A673 (cell line): ENCODE measurements at regions not wholly inside any gene's neighbourhood (a gene's known extent, or its start where the extent isn't known, plus 50 kb on each side); places are given as distances from the start of the nearest gene placed in this dataset.

Source experiments
- BruUV-seq: library from RNA; stranded (reverse); fragments of 400-500 nt; replicated peaks from 2 replicates; lab custom pipeline; 2021; lab: Mats Ljungman, UMichigan
- CTCF ChIA-PET: fragments of 300-600 bp; sonication (Branson Sonifier 250); formaldehyde crosslinking; loops from one replicate; lab custom pipeline; 2022; ENCODE audit warnings: antibody characterized with exemption; lab: Charles Lee
- POLR2A ChIA-PET: fragments of 300-600 bp; sonication (Branson Sonifier 250); formaldehyde crosslinking; loops from one replicate; lab custom pipeline; 2022; ENCODE audit warnings: antibody characterized with exemption; ENCODE audit not compliant: low non-redundant PET; lab: Charles Lee
- DNase-seq: peaks from one replicate; pipeline ENCODE4 v3.0.0-alpha.2; 2015; ENCODE audit warnings: low spot score
- H3K27ac ChIP-seq: fragments of 200-600 bp; sonication (generic); 2 replicates; pipeline ENCODE4 v1.5.1; 2016; ENCODE audit warnings: mixed run types, low read depth, mild to moderate bottlenecking, mixed read lengths, antibody characterized with exemption, low read length; ENCODE audit not compliant: poor library complexity, severe bottlenecking
- H3K27me3 ChIP-seq: fragments of 200-600 bp; sonication (generic); replicated peaks from 2 replicates; pipeline ENCODE4 v1.6.1; 2017; ENCODE audit warnings: mixed run types, low read depth, mild to moderate bottlenecking, mixed read lengths, antibody characterized with exemption, low read length; ENCODE audit not compliant: insufficient read depth, poor library complexity
- H3K36me3 ChIP-seq: fragments of 200-600 bp; sonication (generic); 2 replicates; pipeline ENCODE4 v1.6.1; 2016; ENCODE audit warnings: mixed run types, mild to moderate bottlenecking, mixed read lengths, antibody characterized with exemption, low read length; ENCODE audit not compliant: insufficient read depth, poor library complexity, severe bottlenecking
- H3K4me1 ChIP-seq: fragments of 200-600 bp; sonication (generic); 2 replicates; pipeline ENCODE4 v1.6.1; 2017; ENCODE audit warnings: mixed run types, mild to moderate bottlenecking, mixed read lengths, antibody characterized with exemption, low read length; ENCODE audit not compliant: insufficient read depth, poor library complexity, severe bottlenecking
- H3K4me3 ChIP-seq: fragments of 200-600 bp; sonication (generic); 2 replicates; pipeline ENCODE4 v1.5.1; 2016; ENCODE audit warnings: low read depth, mixed run types, mild to moderate bottlenecking, mixed read lengths, low read length; ENCODE audit not compliant: poor library complexity, severe bottlenecking
- H3K9me3 ChIP-seq: fragments of 200-600 bp; sonication (generic); 2 replicates; pipeline ENCODE4 v1.6.1; 2016; ENCODE audit warnings: mixed run types, low read depth, mild to moderate bottlenecking, mixed read lengths, antibody characterized with exemption, low read length; ENCODE audit not compliant: poor library complexity, severe bottlenecking
- EZH2 ChIP-seq: fragments of 200-600 bp; sonication (generic); IDR thresholded peaks from 2 replicates; pipeline ENCODE4 v1.6.1; 2017; ENCODE audit warnings: borderline replicate concordance, low read depth, mild to moderate bottlenecking, mixed read lengths, antibody characterized with exemption, low read length; ENCODE audit not compliant: poor library complexity, severe bottlenecking
- intact Hi-C: fragments of 100-400 bp; cut with micrococcal nuclease; formaldehyde crosslinking; loops from one replicate; pipeline ENCODE4 v1.10.0; 2022; ENCODE audit not compliant: unreplicated experiment
- TF ChIP-seq, protein P1 (sequence below): fragments of 300-800, 200-600 bp; sonication (generic); conservative IDR thresholded peaks from 2 replicates; pipeline ENCODE4 v1.5.1; 2017; ENCODE audit warnings: low read depth, mild to moderate bottlenecking, antibody characterized with exemption, low read length, moderate library complexity, mixed read lengths

DNA sequence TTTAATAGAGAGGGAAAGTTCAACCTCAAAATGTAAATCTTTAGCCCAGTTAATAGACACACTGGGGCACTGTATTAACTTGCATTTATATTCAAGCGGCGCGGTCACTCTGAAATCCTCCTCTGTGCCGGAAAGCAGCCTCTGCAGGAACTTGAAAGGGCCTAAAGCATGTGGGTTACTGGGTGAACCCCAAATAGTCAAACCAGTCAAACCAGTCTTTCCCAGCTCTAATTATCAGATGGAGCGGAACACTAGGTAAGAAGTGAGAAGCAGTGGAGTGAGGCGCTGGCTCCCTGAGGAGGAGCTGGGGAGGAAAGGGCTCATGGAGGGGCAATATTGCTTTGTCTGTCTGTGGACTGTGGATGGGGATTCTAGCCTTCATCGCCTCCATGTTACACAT lies 531.3 kb downstream of the QKI start:
- CTCF ChIA-PET, result no interaction called here
- peaks cover 28% of the 10 kb centered on the region for H3K4me1 ChIP-seq

DNA sequence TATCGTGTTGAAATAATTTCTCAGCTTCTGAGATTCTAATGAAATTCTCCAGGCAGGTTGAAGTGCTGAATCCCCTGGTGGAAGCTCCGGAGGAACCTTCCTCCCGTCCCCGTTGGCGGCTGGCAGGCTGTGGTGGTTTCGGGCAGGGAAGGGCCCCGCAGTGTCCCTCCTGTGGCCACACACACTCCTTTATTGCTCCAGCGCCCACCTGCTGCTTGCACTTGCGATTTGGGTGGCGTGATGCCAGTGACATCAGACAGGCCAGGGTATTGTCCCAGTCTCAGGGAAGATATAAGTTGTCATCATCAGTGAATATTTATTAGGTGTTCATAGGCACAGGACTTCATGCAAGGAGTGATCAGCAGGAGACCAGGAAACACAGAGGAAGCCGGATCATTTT lies 530.4 kb downstream of the QKI start:
- no TSS peak for BruUV-seq
- H3K36me3 ChIP-seq, result no peaks in the 10 kb centered on the region
- no peaks in the 10 kb centered on the region for H3K27me3 ChIP-seq
- ChIA-PET POLR2A (interaction anchor here (0.6 kb wide), 1 partner anchor 9 kb away, joined by 7 read pairs; no protein-coding TSS in a partner anchor), CTCF (no interaction called here)
- peak; percentile 16 for DNase-seq
- peaks cover 31% of the 10 kb centered on the region for H3K4me1 ChIP-seq
- no peaks in the 10 kb centered on the region for H3K9me3 ChIP-seq
- no peak overlapping the region for H3K4me3 ChIP-seq
- H3K27ac ChIP-seq, result no peak overlapping the region
- intact Hi-C loops, result no loop called here
- TF ChIP-seq EZH2, result no peak
- TF ChIP-seq, protein P1, sequence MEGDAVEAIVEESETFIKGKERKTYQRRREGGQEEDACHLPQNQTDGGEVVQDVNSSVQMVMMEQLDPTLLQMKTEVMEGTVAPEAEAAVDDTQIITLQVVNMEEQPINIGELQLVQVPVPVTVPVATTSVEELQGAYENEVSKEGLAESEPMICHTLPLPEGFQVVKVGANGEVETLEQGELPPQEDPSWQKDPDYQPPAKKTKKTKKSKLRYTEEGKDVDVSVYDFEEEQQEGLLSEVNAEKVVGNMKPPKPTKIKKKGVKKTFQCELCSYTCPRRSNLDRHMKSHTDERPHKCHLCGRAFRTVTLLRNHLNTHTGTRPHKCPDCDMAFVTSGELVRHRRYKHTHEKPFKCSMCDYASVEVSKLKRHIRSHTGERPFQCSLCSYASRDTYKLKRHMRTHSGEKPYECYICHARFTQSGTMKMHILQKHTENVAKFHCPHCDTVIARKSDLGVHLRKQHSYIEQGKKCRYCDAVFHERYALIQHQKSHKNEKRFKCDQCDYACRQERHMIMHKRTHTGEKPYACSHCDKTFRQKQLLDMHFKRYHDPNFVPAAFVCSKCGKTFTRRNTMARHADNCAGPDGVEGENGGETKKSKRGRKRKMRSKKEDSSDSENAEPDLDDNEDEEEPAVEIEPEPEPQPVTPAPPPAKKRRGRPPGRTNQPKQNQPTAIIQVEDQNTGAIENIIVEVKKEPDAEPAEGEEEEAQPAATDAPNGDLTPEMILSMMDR, result no peak

More for the DNA sequence above, 531.3 kb downstream of the QKI start:
- DNase-seq, result no peak
- TF ChIP-seq, protein P1, result no peak
- no peak for TF ChIP-seq EZH2
- no TSS peak for BruUV-seq
- H3K4me3 ChIP-seq, result no peak overlapping the region
- no peaks in the 10 kb centered on the region for H3K9me3 ChIP-seq
- H3K27me3 ChIP-seq, result no peaks in the 10 kb centered on the region
- H3K36me3 ChIP-seq, result no peaks in the 10 kb centered on the region
- no peak overlapping the region for H3K27ac ChIP-seq
- intact Hi-C loops, result no loop called here
- POLR2A ChIA-PET, result no interaction called here

DNA sequence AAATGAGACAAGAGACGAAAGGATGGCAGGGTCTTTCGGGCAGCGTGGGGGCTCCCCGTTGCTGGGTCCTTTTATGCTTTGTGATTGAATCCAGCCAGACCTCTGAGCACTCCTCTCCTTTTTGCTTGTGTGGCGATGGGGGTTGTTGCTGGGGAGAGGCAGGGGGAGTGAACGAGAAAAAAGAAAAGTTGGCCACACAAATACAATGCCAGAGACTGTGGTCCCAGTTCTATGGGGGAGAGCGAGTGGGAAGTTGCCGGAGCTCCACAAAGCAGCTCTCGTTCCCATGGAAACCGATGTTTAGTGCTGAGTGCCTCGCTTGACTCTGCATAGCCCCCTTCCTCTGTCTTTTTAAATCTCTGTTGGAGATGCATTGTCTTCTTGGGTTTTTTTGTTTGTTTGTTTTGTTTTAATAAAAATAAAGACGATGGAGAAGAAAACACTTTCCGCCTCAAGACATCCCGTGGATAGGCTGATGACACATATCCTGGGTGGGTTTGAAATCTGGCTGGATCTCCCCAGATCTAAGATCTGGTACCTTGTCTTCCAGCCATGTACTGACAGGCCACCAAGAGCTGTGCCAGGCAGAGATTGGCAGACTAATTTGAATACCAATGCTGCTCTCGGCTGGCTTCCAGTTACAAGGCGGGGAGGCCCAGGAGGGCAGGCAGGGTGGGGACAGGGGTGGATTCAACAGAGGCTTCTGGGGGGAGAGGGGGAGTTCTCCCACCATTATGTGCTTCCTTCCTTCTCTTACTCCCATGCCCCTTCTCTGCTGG lies 529.3 kb downstream of the QKI start:
- intact Hi-C loops, result no loop called here
- TF ChIP-seq EZH2, result no peak
- TF ChIP-seq, protein P1, result no peak
- no TSS peak for BruUV-seq
- H3K4me3 ChIP-seq, result peak overlapping the region; percentile 14
- no peaks in the 10 kb centered on the region for H3K9me3 ChIP-seq
- DNase-seq, result peak; percentile 46
- ChIA-PET POLR2A (no interaction called here), CTCF (no interaction called here)
- H3K4me1 ChIP-seq, result peaks cover 31% of the 10 kb centered on the region
- H3K27me3 ChIP-seq, result no peaks in the 10 kb centered on the region
- H3K27ac ChIP-seq, result no peak overlapping the region
- no peaks in the 10 kb centered on the region for H3K36me3 ChIP-seq
